T-helper 1 cell treated with Interleukin-12 subunit alpha and Interleukin-12 subunit beta and Interleukin-4 antibody, amounts not matched to agents 30 μg/mL and 1 μg/mL, for 36 hours (primary cell): ENCODE measurements at regions not wholly inside any gene's neighbourhood (a gene's known extent, or its start where the extent isn't known, plus 50 kb on each side); places are given as distances from the start of the nearest gene placed in this dataset.

Source experiments
- H3K27ac Mint-ChIP-seq: one replicate; pipeline ENCODE4 v1.8.0; 2021; ENCODE audit warnings: mild to moderate bottlenecking, mixed read lengths
- H3K27me3 Mint-ChIP-seq: one replicate; pipeline ENCODE4 v1.8.0; 2021; ENCODE audit warnings: low read depth, mixed read lengths
- H3K36me3 Mint-ChIP-seq: one replicate; pipeline ENCODE4 v1.8.0; 2021; ENCODE audit warnings: low read depth, mixed read lengths
- H3K4me1 Mint-ChIP-seq: one replicate; pipeline ENCODE4 v1.8.0; 2021; ENCODE audit warnings: low read depth, mixed read lengths
- H3K4me3 Mint-ChIP-seq: one replicate; pipeline ENCODE4 v1.8.0; 2021; ENCODE audit warnings: mild to moderate bottlenecking, moderate library complexity, mixed read lengths
- H3K9me3 Mint-ChIP-seq: one replicate; pipeline ENCODE4 v1.8.0; 2021; ENCODE audit warnings: mixed read lengths

GRCh38 chr12:115666168-115666567 is 611.3 kb downstream of the MED13L start:
- Mint-ChIP-seq H3K27ac (no peak overlapping the region), H3K4me3 (no peak overlapping the region), H3K27me3 (no peaks in the 10 kb centered on the region), H3K4me1 (no peaks in the 10 kb centered on the region), H3K9me3 (no peaks in the 10 kb centered on the region), H3K36me3 (no peaks in the 10 kb centered on the region)

GRCh38 chr12:115661112-115661511 is 616.4 kb downstream of the MED13L start:
- H3K4me1 Mint-ChIP-seq = no peaks in the 10 kb centered on the region
- no peaks in the 10 kb centered on the region for H3K9me3 Mint-ChIP-seq
- no peak overlapping the region for H3K4me3 Mint-ChIP-seq
- no peak overlapping the region for H3K27ac Mint-ChIP-seq
- H3K27me3 Mint-ChIP-seq = no peaks in the 10 kb centered on the region
- H3K36me3 Mint-ChIP-seq = no peaks in the 10 kb centered on the region

GRCh38 chr12:115660211-115660805 is 617.2 kb downstream of the MED13L start:
- H3K36me3 Mint-ChIP-seq = no peaks in the 10 kb centered on the region
- H3K4me3 Mint-ChIP-seq = no peak overlapping the region
- H3K9me3 Mint-ChIP-seq = no peaks in the 10 kb centered on the region
- no peaks in the 10 kb centered on the region for H3K4me1 Mint-ChIP-seq
- H3K27ac Mint-ChIP-seq = no peak overlapping the region
- H3K27me3 Mint-ChIP-seq = no peaks in the 10 kb centered on the region

- H3K4me3 Mint-ChIP-seq = no peak overlapping the region
- H3K4me1 Mint-ChIP-seq = no peaks in the 10 kb centered on the region
- H3K27me3 Mint-ChIP-seq = no peaks in the 10 kb centered on the region
- H3K27ac Mint-ChIP-seq = no peak overlapping the region
- no peaks in the 10 kb centered on the region for H3K36me3 Mint-ChIP-seq
- no peaks in the 10 kb centered on the region for H3K9me3 Mint-ChIP-seq
Measured at GRCh38 chr12:115659422-115659821, 618.1 kb downstream of the MED13L start.

GRCh38 chr12:115657081-115658013 is 620.1 kb downstream of the MED13L start:
- Mint-ChIP-seq H3K36me3 (no peaks in the 10 kb centered on the region), H3K4me1 (no peaks in the 10 kb centered on the region), H3K4me3 (no peak overlapping the region), H3K27ac (no peak overlapping the region), H3K9me3 (no peaks in the 10 kb centered on the region), H3K27me3 (no peaks in the 10 kb centered on the region)

- no peaks in the 10 kb centered on the region for H3K27me3 Mint-ChIP-seq
- no peaks in the 10 kb centered on the region for H3K4me1 Mint-ChIP-seq
- H3K4me3 Mint-ChIP-seq = no peak overlapping the region
- H3K27ac Mint-ChIP-seq = no peak overlapping the region
- H3K9me3 Mint-ChIP-seq = peaks cover 16% of the 10 kb centered on the region
- H3K36me3 Mint-ChIP-seq = no peaks in the 10 kb centered on the region
Measured at GRCh38 chr12:115650026-115650425, 627.5 kb downstream of the MED13L start.

GRCh38 chr12:115648463-115648862 is 629.0 kb downstream of the MED13L start:
- Mint-ChIP-seq H3K36me3 (no peaks in the 10 kb centered on the region), H3K27me3 (no peaks in the 10 kb centered on the region), H3K9me3 (peaks cover 16% of the 10 kb centered on the region), H3K27ac (no peak overlapping the region), H3K4me3 (no peak overlapping the region), H3K4me1 (no peaks in the 10 kb centered on the region)

- peaks cover 16% of the 10 kb centered on the region for H3K9me3 Mint-ChIP-seq
- H3K4me3 Mint-ChIP-seq = no peak overlapping the region
- no peaks in the 10 kb centered on the region for H3K4me1 Mint-ChIP-seq
- H3K27ac Mint-ChIP-seq = no peak overlapping the region
- H3K36me3 Mint-ChIP-seq = no peaks in the 10 kb centered on the region
- H3K27me3 Mint-ChIP-seq = no peaks in the 10 kb centered on the region
Measured at GRCh38 chr12:115646210-115646609, 631.3 kb downstream of the MED13L start.

- Mint-ChIP-seq H3K36me3 (no peaks in the 10 kb centered on the region), H3K9me3 (no peaks in the 10 kb centered on the region), H3K27ac (no peak overlapping the region), H3K27me3 (no peaks in the 10 kb centered on the region), H3K4me1 (no peaks in the 10 kb centered on the region), H3K4me3 (no peak overlapping the region)
Measured at GRCh38 chr12:115640929-115641328, 636.6 kb downstream of the MED13L start.

GRCh38 chr12:115639648-115640012 is 637.9 kb downstream of the MED13L start:
- no peaks in the 10 kb centered on the region for H3K27me3 Mint-ChIP-seq
- H3K9me3 Mint-ChIP-seq = no peaks in the 10 kb centered on the region
- H3K4me1 Mint-ChIP-seq = no peaks in the 10 kb centered on the region
- no peaks in the 10 kb centered on the region for H3K36me3 Mint-ChIP-seq
- H3K27ac Mint-ChIP-seq = no peak overlapping the region
- H3K4me3 Mint-ChIP-seq = no peak overlapping the region

- no peaks in the 10 kb centered on the region for H3K36me3 Mint-ChIP-seq
- H3K4me1 Mint-ChIP-seq = no peaks in the 10 kb centered on the region
- no peak overlapping the region for H3K27ac Mint-ChIP-seq
- no peaks in the 10 kb centered on the region for H3K9me3 Mint-ChIP-seq
- H3K4me3 Mint-ChIP-seq = no peak overlapping the region
- H3K27me3 Mint-ChIP-seq = no peaks in the 10 kb centered on the region
Measured at GRCh38 chr12:115638733-115639647, 638.5 kb downstream of the MED13L start.

GRCh38 chr12:115636546-115636945 is 640.9 kb downstream of the MED13L start:
- H3K4me1 Mint-ChIP-seq = no peaks in the 10 kb centered on the region
- H3K27me3 Mint-ChIP-seq = no peaks in the 10 kb centered on the region
- no peaks in the 10 kb centered on the region for H3K36me3 Mint-ChIP-seq
- H3K9me3 Mint-ChIP-seq = no peaks in the 10 kb centered on the region
- H3K4me3 Mint-ChIP-seq = no peak overlapping the region
- H3K27ac Mint-ChIP-seq = no peak overlapping the region

GRCh38 chr12:115632308-115632707 is 645.2 kb downstream of the MED13L start:
- H3K27me3 Mint-ChIP-seq = no peaks in the 10 kb centered on the region
- no peak overlapping the region for H3K4me3 Mint-ChIP-seq
- H3K36me3 Mint-ChIP-seq = no peaks in the 10 kb centered on the region
- H3K9me3 Mint-ChIP-seq = no peaks in the 10 kb centered on the region
- no peak overlapping the region for H3K27ac Mint-ChIP-seq
- no peaks in the 10 kb centered on the region for H3K4me1 Mint-ChIP-seq

- Mint-ChIP-seq H3K4me3 (no peak overlapping the region), H3K36me3 (no peaks in the 10 kb centered on the region), H3K27ac (no peak overlapping the region), H3K9me3 (no peaks in the 10 kb centered on the region), H3K4me1 (no peaks in the 10 kb centered on the region), H3K27me3 (peaks cover under 1% of the 10 kb centered on the region)
Measured at GRCh38 chr12:115630136-115630535, 647.4 kb downstream of the MED13L start.
